GM21786 (cell line): ENCODE measurements at regions not wholly inside any gene's neighbourhood (a gene's known extent, or its start where the extent isn't known, plus 50 kb on each side); places are given as distances from the start of the nearest gene placed in this dataset.

Source experiments
- ATAC-seq: cut with Tn5 transposase; IDR thresholded peaks from one replicate; pipeline ENCODE4 v1.9.1; 2021; ENCODE audit not compliant: unreplicated experiment

DNA sequence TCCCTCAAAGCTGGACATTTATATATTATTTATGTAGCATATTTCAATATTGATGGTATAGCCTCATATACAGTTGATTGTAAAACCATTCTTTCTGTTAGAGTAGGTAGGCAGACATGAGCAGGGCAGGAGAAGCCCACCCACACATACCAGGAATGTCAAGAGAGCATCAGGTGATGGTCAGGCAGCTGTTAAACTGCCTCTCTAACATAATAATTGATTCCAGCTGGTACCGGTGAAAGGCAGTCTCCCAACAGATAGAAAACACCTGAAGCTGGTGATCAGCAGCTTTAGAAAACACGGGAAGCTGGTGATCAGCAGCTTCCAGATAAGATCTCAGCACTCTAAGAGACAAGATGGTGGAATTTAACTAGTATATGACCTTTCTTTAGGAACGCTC, 132.9 kb downstream of the SLITRK6 start:
- ATAC-seq = no peak

DNA sequence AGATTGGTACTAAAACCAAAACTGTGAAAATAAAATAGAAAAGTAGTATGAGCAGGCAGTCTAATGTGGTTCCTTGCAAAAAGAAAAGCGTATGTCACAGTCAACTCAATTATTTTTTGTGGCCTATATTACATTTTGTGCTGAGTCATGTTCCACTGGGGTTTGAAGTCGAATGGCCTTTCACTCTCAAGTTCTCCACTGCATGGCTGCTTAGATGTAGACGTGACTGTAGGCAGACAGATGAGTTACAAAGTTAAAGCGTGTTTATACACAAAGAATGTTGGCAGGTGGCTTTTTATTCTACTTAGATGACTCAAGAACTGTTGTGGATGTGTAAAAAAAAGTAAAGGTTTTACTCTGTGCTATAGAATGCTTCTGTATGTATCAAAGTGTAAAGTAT, 133.9 kb downstream of the SLITRK6 start:
- ATAC-seq = no peak

DNA sequence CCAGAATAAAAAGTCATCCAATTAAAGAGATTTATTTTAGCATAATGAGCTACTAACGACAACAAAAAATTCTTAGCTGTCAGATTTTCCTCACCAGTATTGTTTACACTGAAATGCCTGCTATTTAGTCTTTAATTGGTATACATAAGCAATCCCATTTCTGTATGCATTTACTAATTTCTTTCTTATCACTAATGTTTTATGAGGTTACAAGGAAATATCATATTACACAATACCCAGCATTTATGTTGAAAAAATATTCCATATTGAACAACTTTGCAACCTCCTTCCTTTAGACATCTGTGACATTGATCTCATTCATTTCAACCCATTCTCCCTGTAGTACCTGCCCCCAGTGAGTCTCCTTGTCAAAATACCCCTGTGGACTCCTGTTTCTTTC, 135.4 kb downstream of the SLITRK6 start:
- no peak for ATAC-seq

DNA sequence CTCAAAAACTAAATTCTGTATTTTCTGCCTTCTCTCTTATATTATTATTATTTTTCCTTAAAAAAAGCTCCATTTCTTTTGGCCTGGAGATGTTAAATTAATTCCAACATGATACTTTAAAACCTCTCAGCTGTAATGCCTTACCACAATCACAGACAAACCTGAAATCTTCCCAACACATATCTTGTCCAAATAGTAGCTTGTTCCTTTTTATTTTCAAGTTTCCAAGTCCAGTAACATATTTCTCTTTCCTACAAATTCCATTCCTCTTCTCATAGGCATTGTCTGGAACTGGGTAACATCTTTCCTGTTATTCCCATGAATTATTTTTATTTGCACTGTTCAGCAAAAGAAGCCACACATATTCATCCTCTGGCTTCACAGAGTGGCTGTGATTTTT, 137.0 kb downstream of the SLITRK6 start:
- ATAC-seq = no peak

DNA sequence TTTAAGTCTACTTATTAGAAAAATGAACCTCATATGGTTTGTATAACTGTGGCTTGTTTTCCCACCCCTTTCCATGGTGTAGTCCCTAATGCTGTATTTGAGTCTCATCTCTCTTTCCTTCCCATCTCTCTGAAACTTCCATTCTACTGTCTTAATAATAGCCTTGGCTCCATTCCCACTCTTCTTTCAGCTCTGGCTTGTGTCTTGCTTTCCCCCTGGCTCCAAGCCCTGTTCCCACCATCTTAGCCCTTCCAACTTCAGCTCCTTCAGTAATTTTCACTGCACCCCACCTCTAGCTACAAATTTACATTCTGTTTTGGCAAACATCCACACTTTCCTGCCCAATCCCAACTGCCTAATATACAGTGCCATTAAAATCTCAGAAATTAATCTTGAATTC, 137.5 kb downstream of the SLITRK6 start:
- ATAC-seq = no peak

DNA sequence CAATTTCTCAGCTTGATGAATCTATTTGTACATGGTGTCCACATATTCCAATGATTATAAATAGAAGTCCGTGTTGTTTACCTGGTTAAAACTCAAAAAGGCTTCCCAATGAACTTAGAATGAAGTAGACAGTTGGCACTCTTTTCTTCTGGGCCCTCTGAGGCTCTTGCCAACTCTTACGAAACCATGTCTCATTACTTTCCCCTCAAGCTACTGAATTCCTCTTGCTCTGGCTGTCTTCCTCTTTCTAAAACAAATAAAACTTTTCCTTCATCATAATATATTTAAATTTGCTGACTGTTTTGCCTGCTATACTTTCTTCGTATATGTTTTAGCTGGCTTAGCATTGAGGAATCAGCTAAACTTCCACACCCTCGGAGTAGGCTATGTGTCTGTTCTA, 139.7 kb downstream of the SLITRK6 start:
- ATAC-seq = no peak

DNA sequence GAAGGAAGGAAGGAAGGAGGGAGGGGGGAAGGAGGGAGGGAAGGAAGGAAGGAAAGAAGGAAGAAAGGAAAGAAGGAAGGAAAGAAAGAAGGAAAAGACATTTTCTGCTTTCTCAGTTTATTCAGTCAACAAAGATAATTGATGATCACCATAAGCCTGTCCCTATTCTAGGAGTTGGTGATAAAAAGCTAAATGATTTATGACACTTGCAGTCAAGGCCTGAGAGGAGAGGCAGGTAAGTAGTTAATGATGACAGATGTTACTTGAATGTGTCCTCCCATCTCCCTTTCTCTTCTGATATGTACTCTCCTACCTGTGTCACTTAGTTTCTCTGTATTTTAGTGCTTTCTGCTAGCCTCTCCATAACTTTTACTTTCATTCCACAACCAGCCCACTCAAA, 141.3 kb downstream of the SLITRK6 start:
- ATAC-seq = no peak

DNA sequence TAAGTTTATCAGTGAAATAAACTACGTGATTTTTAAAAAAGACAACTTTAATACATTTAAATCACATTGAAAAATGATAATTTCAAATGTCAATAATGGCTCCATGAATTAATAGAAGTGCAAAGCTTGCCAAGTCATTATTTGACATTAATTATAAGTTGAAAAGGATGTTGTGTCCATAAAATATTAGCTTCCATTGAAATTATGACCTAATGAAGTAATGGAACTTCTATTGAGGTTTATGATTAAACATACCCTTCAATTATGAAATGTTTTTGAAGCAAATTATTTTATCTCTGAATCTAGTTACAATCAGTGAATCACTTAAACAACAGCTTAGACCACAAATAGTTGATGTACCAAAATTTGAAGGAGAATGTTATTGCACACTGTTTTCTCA, 144.2 kb downstream of the SLITRK6 start:
- no peak for ATAC-seq

DNA sequence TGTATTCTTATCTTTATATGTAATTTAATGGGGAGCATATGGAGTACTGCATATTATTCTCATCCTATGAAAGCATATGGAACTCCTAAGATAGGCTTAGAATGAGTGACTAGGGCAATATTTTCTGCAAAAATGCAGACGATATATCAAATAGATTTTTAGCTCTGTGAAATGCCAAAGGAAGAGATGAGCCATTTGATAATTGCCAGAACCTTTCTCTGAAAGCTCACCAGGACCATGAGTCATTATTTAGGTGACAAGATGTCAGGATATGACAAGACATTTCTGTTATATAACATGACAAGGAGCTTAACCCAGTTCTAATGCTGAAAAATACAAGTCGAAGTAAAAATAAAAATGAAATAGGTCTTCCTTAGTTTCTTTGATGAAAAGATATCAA, 145.0 kb downstream of the SLITRK6 start:
- ATAC-seq = no peak

DNA sequence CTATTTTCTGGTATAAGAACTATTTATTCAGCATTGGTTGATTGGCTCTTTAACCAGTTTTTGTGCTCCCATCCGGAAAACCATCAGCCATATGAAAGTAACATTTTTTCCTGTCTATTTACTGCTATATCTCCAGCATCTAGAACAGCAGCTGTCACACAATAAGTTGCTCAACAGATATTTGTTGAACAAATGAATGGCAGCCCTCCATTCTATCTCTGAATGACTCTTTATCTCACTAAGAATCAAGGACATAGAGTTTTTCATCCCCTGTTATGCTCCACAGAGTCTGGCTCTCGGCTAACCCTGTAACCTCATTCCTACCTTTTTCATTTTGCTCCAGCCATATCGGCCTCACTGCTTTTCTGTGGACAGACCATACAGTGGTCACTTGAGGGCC, 145.5 kb downstream of the SLITRK6 start:
- ATAC-seq = no peak

DNA sequence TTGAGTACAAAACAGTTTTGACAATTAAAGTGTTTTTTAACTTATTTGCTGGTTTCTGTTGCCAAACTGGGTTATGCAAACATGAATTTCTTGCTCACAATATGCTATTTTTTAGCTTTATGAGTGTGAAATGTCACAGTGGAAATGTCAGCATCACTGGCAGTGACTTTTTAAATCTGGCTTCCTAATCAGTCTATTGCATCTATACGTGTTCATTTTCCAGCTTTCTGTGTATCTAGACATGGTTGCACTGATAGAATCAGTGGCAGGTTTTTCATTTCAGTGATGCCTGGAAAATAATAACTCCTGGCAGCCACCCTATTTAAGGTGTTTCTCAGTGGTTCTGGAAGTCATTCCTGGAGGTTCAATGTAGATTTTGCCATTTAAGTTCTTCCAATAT, 146.7 kb downstream of the SLITRK6 start:
- ATAC-seq = no peak

DNA sequence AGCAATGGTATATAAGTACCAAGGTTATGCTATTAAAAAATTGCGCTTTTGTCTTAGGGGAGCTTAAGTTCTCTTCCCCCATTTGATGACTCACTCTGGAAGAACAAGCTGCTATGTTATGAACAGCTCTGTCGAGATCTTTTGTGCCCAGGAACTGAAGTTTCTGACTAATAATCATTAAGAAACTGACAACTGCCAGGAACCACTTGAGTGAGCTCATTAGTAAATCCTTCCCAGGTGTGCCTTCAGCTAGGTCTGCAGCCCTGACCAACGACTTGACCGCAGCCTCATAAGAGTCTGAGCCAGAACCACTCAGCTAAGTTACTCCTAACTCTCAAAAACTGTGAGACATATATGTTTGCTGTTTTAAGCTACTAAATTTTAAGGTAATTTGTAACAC, 147.8 kb downstream of the SLITRK6 start:
- no peak for ATAC-seq

DNA sequence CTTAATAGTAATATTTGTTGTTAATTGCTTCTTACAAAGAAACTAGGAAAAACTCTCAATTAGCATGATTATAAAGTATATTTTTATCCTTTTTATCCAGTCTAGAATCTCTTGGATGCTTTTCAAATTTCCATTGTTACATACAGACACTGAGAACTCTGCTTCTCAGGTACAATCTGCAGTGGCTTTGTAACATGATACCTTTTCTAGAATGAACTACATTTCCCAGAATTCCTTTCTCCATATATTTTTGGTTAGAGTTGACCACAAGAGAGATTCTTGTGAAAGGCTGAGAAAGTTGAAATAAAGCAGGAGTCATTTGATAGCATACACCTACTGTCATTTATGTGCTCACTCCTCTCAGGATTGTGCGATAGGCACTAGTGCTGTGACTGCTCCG, 148.6 kb downstream of the SLITRK6 start:
- no peak for ATAC-seq

DNA sequence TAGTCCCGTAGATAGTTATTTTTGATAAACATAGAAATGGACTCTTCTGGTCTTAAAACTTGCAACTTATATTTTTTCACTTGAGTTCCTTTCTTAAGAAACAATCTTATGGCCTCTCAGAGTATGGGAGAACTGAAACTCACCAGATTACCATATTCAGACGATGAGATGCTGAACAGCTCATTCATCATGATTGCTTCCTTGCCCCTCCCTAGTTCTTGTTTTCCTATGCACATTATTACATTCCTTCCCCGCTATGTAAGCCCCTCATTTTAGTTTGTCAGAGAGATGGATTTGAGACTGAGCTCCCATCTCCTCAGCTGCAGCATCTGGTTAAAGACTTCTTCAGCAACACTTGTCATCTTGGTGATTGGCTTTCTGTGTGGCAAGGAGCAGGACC, 158.5 kb downstream of the SLITRK6 start:
- ATAC-seq = no peak

DNA sequence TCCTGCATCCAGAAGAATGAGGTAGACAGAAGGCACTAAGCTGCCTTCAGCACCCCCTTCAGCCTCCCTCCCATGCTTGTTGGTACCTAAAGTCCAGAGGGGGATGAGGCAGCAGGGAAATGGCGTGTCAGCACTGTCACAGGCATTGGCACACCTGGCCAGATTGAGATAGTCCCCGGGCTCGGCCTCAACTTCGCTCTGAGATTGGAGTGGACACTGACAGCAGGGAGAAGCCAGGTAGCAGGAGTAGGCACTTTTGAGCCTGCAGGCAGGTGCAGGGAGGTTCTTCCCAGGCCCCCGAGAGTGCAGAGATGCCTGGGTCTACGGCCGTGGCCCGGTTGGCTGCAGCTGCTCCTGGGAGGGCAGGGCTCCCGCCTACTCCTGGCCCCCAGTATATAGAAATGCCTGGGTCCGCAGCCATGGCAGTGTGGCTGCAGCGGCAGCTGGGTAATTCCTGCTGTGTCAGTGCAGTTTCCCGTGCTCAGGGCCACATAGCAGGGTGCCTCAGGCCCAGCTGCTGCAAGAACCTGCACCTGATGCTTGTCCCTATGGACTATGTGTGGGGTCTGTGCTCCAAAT, 160.3 kb downstream of the SLITRK6 start:
- ATAC-seq = no peak

DNA sequence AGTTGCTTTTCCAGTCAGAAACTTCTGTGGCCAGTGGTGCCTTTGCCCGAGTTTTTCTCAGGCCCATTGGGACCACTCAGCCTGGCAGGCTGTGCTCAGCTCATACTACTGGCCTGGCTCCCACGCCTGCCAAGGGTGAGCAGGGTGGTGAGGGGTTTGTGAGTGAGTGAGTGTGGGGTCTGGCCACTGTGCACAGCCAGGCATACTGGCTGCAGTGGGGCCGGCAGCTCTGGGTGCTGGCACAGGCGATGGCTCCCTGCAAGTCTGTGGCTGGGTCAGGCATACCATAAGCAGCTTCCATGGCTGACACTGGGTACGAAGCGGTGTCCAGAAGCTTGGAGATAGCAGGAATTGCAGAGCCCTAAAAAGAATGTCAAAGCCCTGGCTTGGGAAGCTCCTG, 161.0 kb downstream of the SLITRK6 start:
- ATAC-seq = no peak

DNA sequence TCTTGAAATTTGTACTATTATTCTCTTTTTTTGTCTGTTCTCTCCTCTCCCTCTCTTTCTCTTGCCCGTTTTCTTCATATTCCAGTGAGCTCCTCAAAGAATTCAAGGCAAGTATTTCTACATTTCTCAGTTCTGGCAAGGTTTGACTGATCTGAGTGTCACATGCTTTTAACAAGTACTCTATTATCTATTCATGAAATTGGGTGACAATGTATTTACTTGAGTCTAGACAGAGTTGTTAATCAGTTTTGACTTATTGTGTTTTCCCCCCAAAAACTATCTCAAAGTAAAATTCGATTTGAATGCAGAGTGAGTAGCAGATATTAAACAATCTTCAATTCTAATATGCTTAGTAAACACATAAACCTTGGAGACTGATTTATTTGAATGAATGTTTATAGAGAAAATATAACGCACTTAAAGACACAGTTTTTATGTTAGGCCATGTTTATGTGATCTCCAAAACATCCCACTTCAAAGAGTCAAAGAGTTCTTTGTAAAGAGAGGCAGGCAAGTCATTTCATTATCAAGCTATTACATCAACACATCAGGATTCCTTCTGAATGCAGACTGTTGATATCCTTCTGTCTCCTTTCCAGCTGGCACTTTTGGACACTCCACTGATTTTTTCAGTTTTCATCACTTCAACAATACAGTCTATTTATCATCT, 166.6 kb downstream of the SLITRK6 start:
- no peak for ATAC-seq

DNA sequence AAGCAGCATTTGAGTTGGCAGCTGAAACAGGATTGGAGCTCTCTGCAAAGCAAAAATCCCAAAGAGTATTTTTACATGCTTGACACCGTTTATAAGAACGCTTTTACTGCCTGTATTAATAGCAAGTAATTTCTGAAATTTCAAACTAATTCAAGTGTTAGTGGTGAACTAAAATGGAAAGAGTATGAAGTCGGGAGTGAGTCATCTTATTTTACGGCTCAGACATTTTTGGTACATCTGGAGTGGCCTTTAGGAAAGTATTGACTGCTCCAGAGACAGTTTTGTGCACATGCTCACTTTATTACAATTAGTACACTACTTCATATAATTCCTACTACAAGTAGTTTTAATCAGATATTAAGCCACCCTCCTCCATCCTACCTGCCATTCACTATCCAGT, 167.4 kb downstream of the SLITRK6 start:
- ATAC-seq = no peak

DNA sequence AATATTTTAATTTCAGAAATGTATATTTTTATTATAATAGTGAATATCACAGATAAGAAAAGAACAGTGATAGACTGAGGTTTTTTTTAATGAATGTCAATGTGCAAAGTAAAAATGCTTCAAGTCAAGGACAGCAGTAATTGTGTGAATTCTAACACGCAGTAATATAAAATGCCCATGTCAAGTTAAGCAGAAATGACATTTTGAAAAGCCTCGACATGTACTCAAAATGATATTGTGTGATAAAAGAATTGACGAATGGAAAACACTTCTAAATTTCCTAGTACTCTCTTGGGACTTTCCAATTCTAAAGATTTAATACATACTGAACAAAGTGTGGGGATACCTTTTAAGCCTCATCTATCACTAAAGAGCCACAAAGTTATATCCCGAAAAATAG, 172.6 kb downstream of the SLITRK6 start:
- no peak for ATAC-seq

DNA sequence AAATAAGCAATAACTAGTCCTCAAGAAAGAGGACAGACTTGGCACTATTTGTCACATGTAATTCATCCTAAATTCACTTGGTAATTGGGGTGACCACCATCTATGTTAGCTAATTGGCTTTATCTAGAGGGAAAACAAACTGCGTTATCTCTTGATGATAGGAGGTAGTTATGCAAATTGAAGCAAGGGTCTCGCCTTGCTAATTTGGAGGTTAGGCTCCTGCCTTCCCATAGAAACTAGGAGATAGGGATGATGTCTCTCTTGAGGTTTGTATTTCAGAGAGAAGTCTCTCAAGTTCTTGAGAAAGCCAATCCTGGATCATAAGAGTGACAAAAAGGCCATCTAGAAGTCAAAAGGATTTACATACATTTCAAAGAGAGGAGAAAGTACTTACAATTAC, 179.9 kb downstream of the SLITRK6 start:
- no peak for ATAC-seq

DNA sequence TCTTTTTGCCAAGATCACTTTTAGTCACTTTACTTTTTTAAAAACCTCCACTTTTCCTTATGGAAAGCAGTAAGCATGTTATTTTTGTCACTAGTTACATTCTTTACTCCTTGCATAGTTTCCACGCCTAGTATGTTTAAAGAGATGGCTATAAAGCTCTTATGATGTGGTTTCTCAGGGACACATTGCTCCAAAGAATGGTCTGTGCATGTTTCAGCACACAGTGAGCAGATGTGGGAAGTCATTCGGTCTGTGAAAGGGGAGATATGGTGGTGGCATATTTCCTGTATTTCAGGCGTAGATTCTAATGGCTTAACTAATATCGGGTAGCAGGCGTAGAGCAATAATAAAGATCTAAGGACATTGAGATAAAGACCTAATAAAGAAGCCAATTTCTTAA, 180.7 kb downstream of the SLITRK6 start:
- ATAC-seq = no peak

DNA sequence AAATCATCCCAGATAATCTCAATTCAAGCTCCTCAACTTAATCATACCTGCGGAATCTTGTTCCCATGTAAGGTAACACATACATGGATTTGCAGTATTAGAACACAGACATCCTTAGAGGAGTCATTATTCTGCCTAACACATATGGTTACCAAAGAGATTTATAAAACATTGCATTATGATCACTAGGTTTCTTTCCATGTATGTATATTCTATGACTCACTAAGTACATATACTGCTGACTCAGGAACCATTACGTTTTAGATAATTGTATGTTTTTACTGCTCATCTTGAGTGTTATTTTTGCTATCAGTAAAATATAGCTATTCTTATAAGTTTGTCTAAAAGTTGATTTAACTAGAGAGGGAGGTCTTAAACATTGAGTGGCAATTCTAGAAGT, 182.9 kb downstream of the SLITRK6 start:
- no peak for ATAC-seq

DNA sequence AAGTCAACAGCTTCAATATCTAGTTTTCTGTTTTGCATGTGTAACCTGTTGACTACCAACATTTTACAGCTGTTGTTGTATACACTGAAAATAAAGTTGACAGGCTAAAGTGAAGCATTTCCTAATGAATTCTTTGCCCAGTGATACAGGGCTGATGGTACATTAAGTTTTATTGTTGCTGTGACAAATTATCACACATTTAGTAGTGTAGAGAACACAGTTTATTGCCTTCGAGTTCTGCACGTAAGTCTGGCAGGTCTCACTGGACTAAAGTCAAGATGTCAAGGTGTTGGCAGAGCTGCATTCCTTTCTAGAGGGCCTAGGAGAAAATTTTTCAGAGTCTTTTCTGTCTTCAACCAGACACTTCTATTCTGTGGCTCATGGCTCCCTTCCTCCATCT, 184.2 kb downstream of the SLITRK6 start:
- ATAC-seq = no peak
